Right lobe of liver (tissue), 4 donors: ENCODE measurements at regions not wholly inside any gene's neighbourhood (a gene's known extent, or its start where the extent isn't known, plus 50 kb on each side); places are given as distances from the start of the nearest gene placed in this dataset.

Experiments
- POLR2A ChIP-seq: fragments of 450-650 bp; IDR thresholded peaks from one replicate; pipeline ENCODE4 v1.6.1; 2017; ENCODE audit warnings: antibody characterized with exemption, mild to moderate bottlenecking
- TF ChIP-seq, protein P1 (sequence below), 4 donors: fragments of 200-600 bp in 3 of 4; fragments of 450-650 bp in 1 of 4; IDR thresholded peaks; one replicate each; pipeline versions ENCODE4 v1.5.1 to v1.8.0; 2016 to 2022; ENCODE audit warnings: antibody characterized with exemption in 4 of 4, mild to moderate bottlenecking in 2 of 4
- donor health status: DM: no; HTN: no; CAD: no.
- donor health status: DM: no; HTN: no; CAD: no.
- donor health status: DM: no; HTN: yes; CAD: no.

DNA sequence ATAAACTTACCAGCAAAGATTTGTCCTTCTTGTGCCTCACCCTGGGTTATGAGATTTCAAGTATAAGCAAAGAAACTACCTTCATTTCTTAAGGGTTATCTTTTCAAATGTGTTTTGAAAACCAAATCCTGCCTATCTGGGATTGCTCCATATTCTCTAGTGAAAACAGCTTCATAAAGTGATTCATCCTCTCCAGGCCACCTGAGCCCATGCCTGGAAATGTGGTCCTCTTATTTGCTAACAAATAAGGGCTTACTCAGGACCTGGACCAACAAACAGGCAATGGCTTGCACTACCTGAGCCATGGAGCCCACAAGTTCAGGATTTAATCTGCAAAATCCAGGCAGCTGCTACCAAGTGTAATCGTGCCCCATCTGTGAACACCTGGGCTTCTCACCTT, 234.4 kb upstream of the RBBP8 start:
- TF ChIP-seq, protein P1, sequence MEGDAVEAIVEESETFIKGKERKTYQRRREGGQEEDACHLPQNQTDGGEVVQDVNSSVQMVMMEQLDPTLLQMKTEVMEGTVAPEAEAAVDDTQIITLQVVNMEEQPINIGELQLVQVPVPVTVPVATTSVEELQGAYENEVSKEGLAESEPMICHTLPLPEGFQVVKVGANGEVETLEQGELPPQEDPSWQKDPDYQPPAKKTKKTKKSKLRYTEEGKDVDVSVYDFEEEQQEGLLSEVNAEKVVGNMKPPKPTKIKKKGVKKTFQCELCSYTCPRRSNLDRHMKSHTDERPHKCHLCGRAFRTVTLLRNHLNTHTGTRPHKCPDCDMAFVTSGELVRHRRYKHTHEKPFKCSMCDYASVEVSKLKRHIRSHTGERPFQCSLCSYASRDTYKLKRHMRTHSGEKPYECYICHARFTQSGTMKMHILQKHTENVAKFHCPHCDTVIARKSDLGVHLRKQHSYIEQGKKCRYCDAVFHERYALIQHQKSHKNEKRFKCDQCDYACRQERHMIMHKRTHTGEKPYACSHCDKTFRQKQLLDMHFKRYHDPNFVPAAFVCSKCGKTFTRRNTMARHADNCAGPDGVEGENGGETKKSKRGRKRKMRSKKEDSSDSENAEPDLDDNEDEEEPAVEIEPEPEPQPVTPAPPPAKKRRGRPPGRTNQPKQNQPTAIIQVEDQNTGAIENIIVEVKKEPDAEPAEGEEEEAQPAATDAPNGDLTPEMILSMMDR (IDR thresholded peaks at IDR 0.05), result no peak
- no peak for TF ChIP-seq POLR2A
